GM23338 (cell line): ENCODE measurements at regions not wholly inside any gene's neighbourhood (a gene's known extent, or its start where the extent isn't known, plus 50 kb on each side); places are given as distances from the start of the nearest gene placed in this dataset.

Experiments
- ATAC-seq: fragments of 200-7000 bp; cut with Tn5 transposase; 3 replicates; pipeline ENCODE4 v1.9.1; 2020
- DNase-seq: peaks from one replicate; pipeline ENCODE4 v3.0.0-alpha.2; 2015; ENCODE audit warnings: low spot score
- H2AFZ ChIP-seq: fragments of 200-600 bp; sonication (generic); 2 replicates; pipeline ENCODE4 v1.8.0; 2016; ENCODE audit warnings: antibody characterized with exemption, mild to moderate bottlenecking, moderate library complexity
- H3F3A ChIP-seq: fragments of 200-600 bp; sonication (generic); replicated peaks from 2 replicates; pipeline ENCODE4 v1.8.0; 2017; ENCODE audit warnings: antibody characterized with exemption, mixed run types, low read depth
- H3K27ac ChIP-seq: fragments of 200-600 bp; sonication (generic); 2 replicates; pipeline ENCODE4 v1.6.1; 2016; ENCODE audit warnings: low read depth
- H3K27me3 ChIP-seq: fragments of 200-600 bp; sonication (generic); 2 replicates; pipeline ENCODE4 v1.8.0; 2016; ENCODE audit warnings: mild to moderate bottlenecking, mixed run types, moderate library complexity; ENCODE audit not compliant: insufficient read depth
- H3K36me3 ChIP-seq: fragments of 200-600 bp; sonication (generic); 2 replicates; pipeline ENCODE4 v1.8.0; 2016; ENCODE audit warnings: mild to moderate bottlenecking; ENCODE audit not compliant: insufficient read depth
- H3K4me1 ChIP-seq: fragments of 200-600 bp; sonication (generic); 2 replicates; pipeline ENCODE4 v1.8.0; 2016; ENCODE audit warnings: mild to moderate bottlenecking, moderate library complexity; ENCODE audit not compliant: insufficient read depth
- H3K4me2 ChIP-seq: fragments of 200-600 bp; sonication (generic); 2 replicates; pipeline ENCODE4 v1.7.1; 2017; ENCODE audit warnings: mixed run types
- H3K4me3 ChIP-seq: fragments of 200-600 bp; sonication (generic); 2 replicates; pipeline ENCODE4 v1.6.1; 2016; ENCODE audit warnings: mixed run types
- H3K79me2 ChIP-seq: fragments of 200-600 bp; sonication (generic); replicated peaks from 2 replicates; pipeline ENCODE4 v1.8.0; 2017; ENCODE audit warnings: mild to moderate bottlenecking; ENCODE audit not compliant: insufficient read depth
- H3K9me2 ChIP-seq: fragments of 200-600 bp; sonication (generic); 2 replicates; pipeline ENCODE4 v1.8.0; 2017; ENCODE audit not compliant: insufficient read depth
- H4K20me1 ChIP-seq: fragments of 200-600 bp; sonication (generic); replicated peaks from 2 replicates; pipeline ENCODE4 v1.8.0; 2017; ENCODE audit warnings: mild to moderate bottlenecking; ENCODE audit not compliant: insufficient read depth
- H3K27ac Mint-ChIP-seq: 2 replicates; pipeline ENCODE4 v1.8.0; 2020; ENCODE audit warnings: inconsistent platforms, mild to moderate bottlenecking, moderate library complexity, mixed read lengths
- H3K27me3 Mint-ChIP-seq: 3 replicates; pipeline ENCODE4 v1.8.0; 2022; ENCODE audit warnings: low read depth, mild to moderate bottlenecking, moderate library complexity, mixed read lengths, inconsistent platforms; ENCODE audit not compliant: insufficient read depth, poor library complexity
- H3K36me3 Mint-ChIP-seq: 3 replicates; pipeline ENCODE4 v1.8.0; 2021; ENCODE audit warnings: low read depth, mild to moderate bottlenecking, inconsistent platforms, moderate library complexity, mixed read lengths
- H3K4me1 Mint-ChIP-seq: 3 replicates; pipeline ENCODE4 v1.8.0; 2020; ENCODE audit warnings: mild to moderate bottlenecking, inconsistent platforms, mixed read lengths
- H3K4me3 Mint-ChIP-seq: 3 replicates; pipeline ENCODE4 v1.8.0; 2021; ENCODE audit warnings: moderate library complexity, mild to moderate bottlenecking, inconsistent platforms, mixed read lengths
- H3K9me3 Mint-ChIP-seq: 3 replicates; pipeline ENCODE4 v1.8.0; 2020; ENCODE audit warnings: moderate library complexity, mild to moderate bottlenecking, inconsistent platforms, mixed read lengths
- CREB1 ChIP-seq: fragments of 250-450 bp; sonication (Bioruptor Pico); IDR thresholded peaks from 2 replicates; pipeline ENCODE4 v1.5.0; 2020; ENCODE audit warnings: low read depth, mild to moderate bottlenecking, moderate library complexity
- EZH2 ChIP-seq: fragments of 200-600 bp; sonication (generic); IDR thresholded peaks from one replicate; pipeline ENCODE4 v1.8.0; 2017; ENCODE audit warnings: antibody characterized with exemption, mild to moderate bottlenecking, low read depth; ENCODE audit not compliant: unreplicated experiment
- EZH2phosphoT487 ChIP-seq: fragments of 200-600 bp; sonication (generic); IDR thresholded peaks from one replicate; pipeline ENCODE4 v1.8.1; 2018; ENCODE audit warnings: antibody characterized with exemption; ENCODE audit not compliant: unreplicated experiment
- JUNB ChIP-seq: IDR thresholded peaks from one replicate; pipeline ENCODE4 v1.6.1; 2016; ENCODE audit warnings: antibody characterized with exemption; ENCODE audit not compliant: unreplicated experiment
- NANOG ChIP-seq: IDR thresholded peaks from 2 replicates; pipeline ENCODE4 v1.6.1; 2016; ENCODE audit warnings: antibody characterized with exemption, borderline replicate concordance
- POLR2AphosphoS5 ChIP-seq: IDR thresholded peaks from 2 replicates; pipeline ENCODE4 v1.6.1; 2016; ENCODE audit warnings: antibody characterized with exemption, low read depth
- STAT1 ChIP-seq: IDR thresholded peaks from one replicate; pipeline ENCODE4 v1.6.1; 2016; ENCODE audit warnings: antibody characterized with exemption; ENCODE audit not compliant: unreplicated experiment
- ZNF114 ChIP-seq: fragments of 250-450 bp; sonication (Bioruptor Pico); IDR thresholded peaks from 2 replicates; pipeline ENCODE4 v1.5.0; 2020; ENCODE audit warnings: mild to moderate bottlenecking, moderate library complexity
- ZNF331 ChIP-seq: fragments of 250-450 bp; sonication (Bioruptor Pico); IDR thresholded peaks from 2 replicates; pipeline ENCODE4 v1.5.0; 2020; ENCODE audit warnings: low read depth, mild to moderate bottlenecking, moderate library complexity
- TF ChIP-seq, protein P1 (sequence below): fragments of 250-450 bp; sonication (Bioruptor Pico); IDR thresholded peaks from 2 replicates; pipeline ENCODE4 v1.5.0; 2020; ENCODE audit warnings: mild to moderate bottlenecking, moderate library complexity
- TF ChIP-seq, protein P2 (sequence below), 2 experiments: fragments of 200-600 bp in 1 of 2; sonication (generic) in 1 of 2; conservative IDR thresholded peaks; 2 replicates each; pipeline versions ENCODE4 v1.5.1 to v1.6.1; 2016 to 2017; ENCODE audit warnings: antibody characterized with exemption in 2 of 2, low read depth in 2 of 2, mild to moderate bottlenecking in 2 of 2, moderate library complexity in 1 of 2
- TF ChIP-seq, protein P3 (sequence below): IDR thresholded peaks from one replicate; pipeline ENCODE4 v1.6.1; 2018; ENCODE audit warnings: antibody characterized with exemption; ENCODE audit not compliant: unreplicated experiment
- TF ChIP-seq, protein P4 (sequence below): IDR thresholded peaks from 2 replicates; pipeline ENCODE4 v1.6.1; 2016; ENCODE audit warnings: antibody characterized with exemption

DNA sequence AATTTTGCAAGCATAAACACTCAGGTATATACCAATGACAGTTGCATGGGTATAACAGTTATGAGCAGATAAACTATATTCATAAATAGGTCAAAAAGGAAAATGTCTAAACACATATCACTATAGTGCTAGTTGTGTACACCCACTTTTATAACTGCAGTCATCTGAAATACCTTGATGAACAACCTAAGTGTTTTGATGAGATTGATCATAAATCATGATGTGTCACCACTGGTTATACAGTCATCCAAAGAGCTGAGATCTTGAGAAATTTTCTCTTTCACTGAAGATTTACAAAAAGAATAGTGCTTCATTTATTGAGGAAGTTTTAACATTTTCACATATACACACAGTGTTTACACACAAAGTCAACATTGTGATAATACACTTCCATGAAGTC lies 78.6 kb upstream of the SLC25A13 start:
- no peak overlapping the region for H3K27ac ChIP-seq
- H3K4me3 ChIP-seq, result no peak overlapping the region
- H3K27me3 ChIP-seq, result no peaks in the 10 kb centered on the region
- no peak for TF ChIP-seq ZNF114
- TF ChIP-seq, protein P1, sequence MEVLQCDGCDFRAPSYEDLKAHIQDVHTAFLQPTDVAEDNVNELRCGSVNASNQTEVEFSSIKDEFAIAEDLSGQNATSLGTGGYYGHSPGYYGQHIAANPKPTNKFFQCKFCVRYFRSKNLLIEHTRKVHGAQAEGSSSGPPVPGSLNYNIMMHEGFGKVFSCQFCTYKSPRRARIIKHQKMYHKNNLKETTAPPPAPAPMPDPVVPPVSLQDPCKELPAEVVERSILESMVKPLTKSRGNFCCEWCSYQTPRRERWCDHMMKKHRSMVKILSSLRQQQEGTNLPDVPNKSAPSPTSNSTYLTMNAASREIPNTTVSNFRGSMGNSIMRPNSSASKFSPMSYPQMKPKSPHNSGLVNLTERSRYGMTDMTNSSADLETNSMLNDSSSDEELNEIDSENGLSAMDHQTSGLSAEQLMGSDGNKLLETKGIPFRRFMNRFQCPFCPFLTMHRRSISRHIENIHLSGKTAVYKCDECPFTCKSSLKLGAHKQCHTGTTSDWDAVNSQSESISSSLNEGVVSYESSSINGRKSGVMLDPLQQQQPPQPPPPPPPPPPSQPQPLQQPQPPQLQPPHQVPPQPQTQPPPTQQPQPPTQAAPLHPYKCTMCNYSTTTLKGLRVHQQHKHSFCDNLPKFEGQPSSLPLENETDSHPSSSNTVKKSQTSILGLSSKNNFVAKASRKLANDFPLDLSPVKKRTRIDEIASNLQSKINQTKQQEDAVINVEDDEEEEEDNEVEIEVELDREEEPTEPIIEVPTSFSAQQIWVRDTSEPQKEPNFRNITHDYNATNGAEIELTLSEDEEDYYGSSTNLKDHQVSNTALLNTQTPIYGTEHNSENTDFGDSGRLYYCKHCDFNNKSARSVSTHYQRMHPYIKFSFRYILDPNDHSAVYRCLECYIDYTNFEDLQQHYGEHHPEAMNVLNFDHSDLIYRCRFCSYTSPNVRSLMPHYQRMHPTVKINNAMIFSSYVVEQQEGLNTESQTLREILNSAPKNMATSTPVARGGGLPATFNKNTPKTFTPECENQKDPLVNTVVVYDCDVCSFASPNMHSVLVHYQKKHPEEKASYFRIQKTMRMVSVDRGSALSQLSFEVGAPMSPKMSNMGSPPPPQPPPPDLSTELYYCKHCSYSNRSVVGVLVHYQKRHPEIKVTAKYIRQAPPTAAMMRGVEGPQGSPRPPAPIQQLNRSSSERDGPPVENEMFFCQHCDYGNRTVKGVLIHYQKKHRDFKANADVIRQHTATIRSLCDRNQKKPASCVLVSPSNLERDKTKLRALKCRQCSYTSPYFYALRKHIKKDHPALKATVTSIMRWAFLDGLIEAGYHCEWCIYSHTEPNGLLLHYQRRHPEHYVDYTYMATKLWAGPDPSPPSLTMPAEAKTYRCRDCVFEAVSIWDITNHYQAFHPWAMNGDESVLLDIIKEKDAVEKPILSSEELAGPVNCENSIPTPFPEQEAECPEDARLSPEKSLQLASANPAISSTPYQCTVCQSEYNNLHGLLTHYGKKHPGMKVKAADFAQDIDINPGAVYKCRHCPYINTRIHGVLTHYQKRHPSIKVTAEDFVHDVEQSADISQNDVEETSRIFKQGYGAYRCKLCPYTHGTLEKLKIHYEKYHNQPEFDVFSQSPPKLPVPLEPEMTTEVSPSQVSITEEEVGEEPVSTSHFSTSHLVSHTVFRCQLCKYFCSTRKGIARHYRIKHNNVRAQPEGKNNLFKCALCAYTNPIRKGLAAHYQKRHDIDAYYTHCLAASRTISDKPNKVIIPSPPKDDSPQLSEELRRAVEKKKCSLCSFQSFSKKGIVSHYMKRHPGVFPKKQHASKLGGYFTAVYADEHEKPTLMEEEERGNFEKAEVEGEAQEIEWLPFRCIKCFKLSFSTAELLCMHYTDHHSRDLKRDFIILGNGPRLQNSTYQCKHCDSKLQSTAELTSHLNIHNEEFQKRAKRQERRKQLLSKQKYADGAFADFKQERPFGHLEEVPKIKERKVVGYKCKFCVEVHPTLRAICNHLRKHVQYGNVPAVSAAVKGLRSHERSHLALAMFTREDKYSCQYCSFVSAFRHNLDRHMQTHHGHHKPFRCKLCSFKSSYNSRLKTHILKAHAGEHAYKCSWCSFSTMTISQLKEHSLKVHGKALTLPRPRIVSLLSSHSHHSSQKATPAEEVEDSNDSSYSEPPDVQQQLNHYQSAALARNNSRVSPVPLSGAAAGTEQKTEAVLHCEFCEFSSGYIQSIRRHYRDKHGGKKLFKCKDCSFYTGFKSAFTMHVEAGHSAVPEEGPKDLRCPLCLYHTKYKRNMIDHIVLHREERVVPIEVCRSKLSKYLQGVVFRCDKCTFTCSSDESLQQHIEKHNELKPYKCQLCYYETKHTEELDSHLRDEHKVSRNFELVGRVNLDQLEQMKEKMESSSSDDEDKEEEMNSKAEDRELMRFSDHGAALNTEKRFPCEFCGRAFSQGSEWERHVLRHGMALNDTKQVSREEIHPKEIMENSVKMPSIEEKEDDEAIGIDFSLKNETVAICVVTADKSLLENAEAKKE (CRISPR knock-in tag), result no peak
- TF ChIP-seq NANOG, result no peak
- no peak for TF ChIP-seq EZH2
- no peak for TF ChIP-seq ZNF331 (CRISPR knock-in tag)
- TF ChIP-seq STAT1, result no peak
- TF ChIP-seq, protein P2, sequence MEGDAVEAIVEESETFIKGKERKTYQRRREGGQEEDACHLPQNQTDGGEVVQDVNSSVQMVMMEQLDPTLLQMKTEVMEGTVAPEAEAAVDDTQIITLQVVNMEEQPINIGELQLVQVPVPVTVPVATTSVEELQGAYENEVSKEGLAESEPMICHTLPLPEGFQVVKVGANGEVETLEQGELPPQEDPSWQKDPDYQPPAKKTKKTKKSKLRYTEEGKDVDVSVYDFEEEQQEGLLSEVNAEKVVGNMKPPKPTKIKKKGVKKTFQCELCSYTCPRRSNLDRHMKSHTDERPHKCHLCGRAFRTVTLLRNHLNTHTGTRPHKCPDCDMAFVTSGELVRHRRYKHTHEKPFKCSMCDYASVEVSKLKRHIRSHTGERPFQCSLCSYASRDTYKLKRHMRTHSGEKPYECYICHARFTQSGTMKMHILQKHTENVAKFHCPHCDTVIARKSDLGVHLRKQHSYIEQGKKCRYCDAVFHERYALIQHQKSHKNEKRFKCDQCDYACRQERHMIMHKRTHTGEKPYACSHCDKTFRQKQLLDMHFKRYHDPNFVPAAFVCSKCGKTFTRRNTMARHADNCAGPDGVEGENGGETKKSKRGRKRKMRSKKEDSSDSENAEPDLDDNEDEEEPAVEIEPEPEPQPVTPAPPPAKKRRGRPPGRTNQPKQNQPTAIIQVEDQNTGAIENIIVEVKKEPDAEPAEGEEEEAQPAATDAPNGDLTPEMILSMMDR (conservative IDR thresholded peaks at IDR 0.05; ENCODE audit: low read depth in 2 of 2), result no peak
- TF ChIP-seq EZH2phosphoT487, result no peak
- no peak for TF ChIP-seq POLR2AphosphoS5
- TF ChIP-seq, protein P3, sequence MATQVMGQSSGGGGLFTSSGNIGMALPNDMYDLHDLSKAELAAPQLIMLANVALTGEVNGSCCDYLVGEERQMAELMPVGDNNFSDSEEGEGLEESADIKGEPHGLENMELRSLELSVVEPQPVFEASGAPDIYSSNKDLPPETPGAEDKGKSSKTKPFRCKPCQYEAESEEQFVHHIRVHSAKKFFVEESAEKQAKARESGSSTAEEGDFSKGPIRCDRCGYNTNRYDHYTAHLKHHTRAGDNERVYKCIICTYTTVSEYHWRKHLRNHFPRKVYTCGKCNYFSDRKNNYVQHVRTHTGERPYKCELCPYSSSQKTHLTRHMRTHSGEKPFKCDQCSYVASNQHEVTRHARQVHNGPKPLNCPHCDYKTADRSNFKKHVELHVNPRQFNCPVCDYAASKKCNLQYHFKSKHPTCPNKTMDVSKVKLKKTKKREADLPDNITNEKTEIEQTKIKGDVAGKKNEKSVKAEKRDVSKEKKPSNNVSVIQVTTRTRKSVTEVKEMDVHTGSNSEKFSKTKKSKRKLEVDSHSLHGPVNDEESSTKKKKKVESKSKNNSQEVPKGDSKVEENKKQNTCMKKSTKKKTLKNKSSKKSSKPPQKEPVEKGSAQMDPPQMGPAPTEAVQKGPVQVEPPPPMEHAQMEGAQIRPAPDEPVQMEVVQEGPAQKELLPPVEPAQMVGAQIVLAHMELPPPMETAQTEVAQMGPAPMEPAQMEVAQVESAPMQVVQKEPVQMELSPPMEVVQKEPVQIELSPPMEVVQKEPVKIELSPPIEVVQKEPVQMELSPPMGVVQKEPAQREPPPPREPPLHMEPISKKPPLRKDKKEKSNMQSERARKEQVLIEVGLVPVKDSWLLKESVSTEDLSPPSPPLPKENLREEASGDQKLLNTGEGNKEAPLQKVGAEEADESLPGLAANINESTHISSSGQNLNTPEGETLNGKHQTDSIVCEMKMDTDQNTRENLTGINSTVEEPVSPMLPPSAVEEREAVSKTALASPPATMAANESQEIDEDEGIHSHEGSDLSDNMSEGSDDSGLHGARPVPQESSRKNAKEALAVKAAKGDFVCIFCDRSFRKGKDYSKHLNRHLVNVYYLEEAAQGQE, result no peak
- TF ChIP-seq CREB1 (CRISPR knock-in tag), result no peak
- TF ChIP-seq, protein P4, sequence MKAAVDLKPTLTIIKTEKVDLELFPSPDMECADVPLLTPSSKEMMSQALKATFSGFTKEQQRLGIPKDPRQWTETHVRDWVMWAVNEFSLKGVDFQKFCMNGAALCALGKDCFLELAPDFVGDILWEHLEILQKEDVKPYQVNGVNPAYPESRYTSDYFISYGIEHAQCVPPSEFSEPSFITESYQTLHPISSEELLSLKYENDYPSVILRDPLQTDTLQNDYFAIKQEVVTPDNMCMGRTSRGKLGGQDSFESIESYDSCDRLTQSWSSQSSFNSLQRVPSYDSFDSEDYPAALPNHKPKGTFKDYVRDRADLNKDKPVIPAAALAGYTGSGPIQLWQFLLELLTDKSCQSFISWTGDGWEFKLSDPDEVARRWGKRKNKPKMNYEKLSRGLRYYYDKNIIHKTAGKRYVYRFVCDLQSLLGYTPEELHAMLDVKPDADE, result no peak
- no peak for TF ChIP-seq JUNB
- Mint-ChIP-seq H3K4me3 (no peak overlapping the region), H3K36me3 (no peaks in the 10 kb centered on the region), H3K27ac (no peak overlapping the region), H3K4me1 (peaks cover 8% of the 10 kb centered on the region), H3K27me3 (peaks cover 6% of the 10 kb centered on the region), H3K9me3 (no peaks in the 10 kb centered on the region)
- 0 out of 2 replicates have a peak, but pooled peaks cover 4% of the 10 kb centered on the region for H3K9me2 ChIP-seq
- DNase-seq (no peak), ATAC-seq (no peak)
- H3K4me1 ChIP-seq, result no peaks in the 10 kb centered on the region
- H3K79me2 ChIP-seq, result no peaks in the 10 kb centered on the region
- no peak overlapping the region for H3K4me2 ChIP-seq
- H3K36me3 ChIP-seq, result no peaks in the 10 kb centered on the region
- no peaks in the 10 kb centered on the region for H3F3A ChIP-seq
- no peaks in the 10 kb centered on the region for H4K20me1 ChIP-seq
- no peak overlapping the region for H2AFZ ChIP-seq
